Body of pancreas (tissue), 4 donors: ENCODE measurements at regions not wholly inside any gene's neighbourhood (a gene's known extent, or its start where the extent isn't known, plus 50 kb on each side); places are given as distances from the start of the nearest gene placed in this dataset.

ENCODE experiments used
- ATAC-seq: fragments of 150-250 bp; one replicate; pipeline ENCODE4 v1.9.1; 2016
- DNase-seq, 4 donors: peaks; one replicate each; pipeline ENCODE4 v3.0.0-alpha.2; 2019
- H3K27ac ChIP-seq, 4 donors: fragments of 200-600 bp; sonication (generic); 1 replicate in 3 of 4; 2 replicates in 1 of 4; pipeline versions ENCODE4 v1.5.1 to v1.6.1; 2016 to 2019; ENCODE audit warnings: mild to moderate bottlenecking in 1 of 4, mixed read lengths in 1 of 4, moderate library complexity in 1 of 4
- H3K27me3 ChIP-seq, 2 donors: fragments of 200-600 bp; sonication (generic); one replicate each; pipeline ENCODE4 v1.6.0; 2016; ENCODE audit warnings: mild to moderate bottlenecking in 1 of 2
- H3K36me3 ChIP-seq, 2 donors: fragments of 200-600 bp; sonication (generic); replicated peaks in 1 of 2; 2 replicates each; pipeline ENCODE4 v1.5.1; 2016; ENCODE audit warnings: low read depth in 2 of 2; ENCODE audit not compliant: insufficient read depth in 1 of 2
- H3K4me1 ChIP-seq: fragments of 200-600 bp; sonication (generic); one replicate; pipeline ENCODE4 v1.6.0; 2016
- H3K4me3 ChIP-seq, 2 donors: fragments of 200-600 bp; sonication (generic); 1 replicate in 1 of 2; 2 replicates in 1 of 2; pipeline ENCODE4 v1.5.1; 2016 to 2019
- H3K9me3 ChIP-seq, 3 donors: fragments of 200-600 bp; sonication (generic); 1 replicate in 2 of 3; 2 replicates in 1 of 3; pipeline ENCODE4 v1.5.1; 2016
- POLR2A ChIP-seq, 3 donors: fragments of 450-650 bp; IDR thresholded peaks; one replicate each; pipeline ENCODE4 v1.6.1; 2016; ENCODE audit warnings: antibody characterized with exemption in 3 of 3, mild to moderate bottlenecking in 2 of 3
- WGBS, 2 donors: methylation state at CpG; one replicate each; pipeline ENCODE4 v1.1.5; 2017; 5-methylcytosine and 5-hydroxymethylcytosine counted together
- intact Hi-C: fragments of 100-400 bp; cut with DNase I; formaldehyde crosslinking; loops from one replicate; pipeline ENCODE4 v1.15.1; 2023
- TF ChIP-seq, protein P1 (sequence below), 7 experiments: fragments of 450-650 bp in 4 of 7; fragments of 200-600 bp in 3 of 7; sonication (generic) in 3 of 7; IDR thresholded peaks; one replicate each; pipeline ENCODE4 v1.5.1; 2016 to 2019; ENCODE audit warnings: antibody characterized with exemption in 7 of 7

DNA sequence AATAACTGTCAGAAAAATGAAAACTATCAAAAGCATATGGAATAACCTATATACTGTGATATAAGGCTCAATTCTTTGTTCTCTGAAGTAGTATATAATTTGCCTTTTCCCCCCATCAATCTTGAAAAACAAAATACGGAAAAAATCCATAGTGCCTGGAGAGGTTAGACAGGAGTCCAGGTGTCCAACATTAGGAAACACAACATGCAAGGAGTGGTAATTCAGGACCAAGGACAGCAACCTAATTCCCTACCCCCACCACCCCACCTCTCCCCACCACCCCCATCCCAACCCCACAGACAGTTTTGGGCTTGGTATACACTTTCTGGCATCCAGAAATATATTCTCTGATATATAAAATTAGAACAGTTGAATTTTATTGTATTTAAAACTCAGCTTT is 55.1 kb upstream of the SLC25A26 start:
- Histone ChIP-seq H3K27me3 (no peaks in the 10 kb centered on the region), H3K4me1 (no peaks in the 10 kb centered on the region), H3K36me3 (no peaks in the 10 kb centered on the region), H3K27ac (no peak overlapping the region), H3K9me3 (no peaks in the 10 kb centered on the region), H3K4me3 (no peak overlapping the region)
- intact Hi-C loops: no loop called here
- TF ChIP-seq, protein P1, sequence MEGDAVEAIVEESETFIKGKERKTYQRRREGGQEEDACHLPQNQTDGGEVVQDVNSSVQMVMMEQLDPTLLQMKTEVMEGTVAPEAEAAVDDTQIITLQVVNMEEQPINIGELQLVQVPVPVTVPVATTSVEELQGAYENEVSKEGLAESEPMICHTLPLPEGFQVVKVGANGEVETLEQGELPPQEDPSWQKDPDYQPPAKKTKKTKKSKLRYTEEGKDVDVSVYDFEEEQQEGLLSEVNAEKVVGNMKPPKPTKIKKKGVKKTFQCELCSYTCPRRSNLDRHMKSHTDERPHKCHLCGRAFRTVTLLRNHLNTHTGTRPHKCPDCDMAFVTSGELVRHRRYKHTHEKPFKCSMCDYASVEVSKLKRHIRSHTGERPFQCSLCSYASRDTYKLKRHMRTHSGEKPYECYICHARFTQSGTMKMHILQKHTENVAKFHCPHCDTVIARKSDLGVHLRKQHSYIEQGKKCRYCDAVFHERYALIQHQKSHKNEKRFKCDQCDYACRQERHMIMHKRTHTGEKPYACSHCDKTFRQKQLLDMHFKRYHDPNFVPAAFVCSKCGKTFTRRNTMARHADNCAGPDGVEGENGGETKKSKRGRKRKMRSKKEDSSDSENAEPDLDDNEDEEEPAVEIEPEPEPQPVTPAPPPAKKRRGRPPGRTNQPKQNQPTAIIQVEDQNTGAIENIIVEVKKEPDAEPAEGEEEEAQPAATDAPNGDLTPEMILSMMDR (IDR thresholded peaks at IDR 0.05): no peak
- no peak for TF ChIP-seq POLR2A (IDR thresholded peaks at IDR 0.05)
- DNase-seq (no peak), ATAC-seq (no peak)
- WGBS, 2 donors: 41 to 46% methylated on average over 1 of the region's 1 CpG

DNA sequence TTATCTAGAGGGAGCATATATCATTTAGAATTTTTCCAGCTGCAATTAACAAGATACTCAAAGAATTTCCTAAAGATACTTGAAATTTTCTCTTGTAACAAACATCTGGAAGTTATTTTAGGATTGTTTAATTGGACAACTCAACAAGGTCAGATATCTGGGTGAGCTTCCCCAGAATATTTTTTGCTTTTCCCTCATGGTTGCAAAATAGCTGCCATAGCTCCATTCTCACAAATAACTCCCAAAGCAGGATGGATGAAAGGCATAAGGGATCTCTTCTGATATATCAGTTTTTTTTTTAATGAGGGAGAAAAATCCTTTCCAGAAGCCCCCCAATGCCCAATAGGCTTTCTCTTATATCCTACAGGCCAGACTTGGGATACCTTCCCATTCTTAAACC is 56.6 kb upstream of the SLC25A26 start:
- intact Hi-C loops: no loop called here
- Histone ChIP-seq H3K9me3 (no peaks in the 10 kb centered on the region), H3K27me3 (no peaks in the 10 kb centered on the region), H3K27ac (no peak overlapping the region), H3K4me1 (no peaks in the 10 kb centered on the region), H3K4me3 (no peak overlapping the region), H3K36me3 (no peaks in the 10 kb centered on the region)
- DNase-seq (no peak), ATAC-seq (no peak)
- TF ChIP-seq POLR2A (IDR thresholded peaks at IDR 0.05): no peak
- TF ChIP-seq, protein P1 (IDR thresholded peaks at IDR 0.05): no peak

DNA sequence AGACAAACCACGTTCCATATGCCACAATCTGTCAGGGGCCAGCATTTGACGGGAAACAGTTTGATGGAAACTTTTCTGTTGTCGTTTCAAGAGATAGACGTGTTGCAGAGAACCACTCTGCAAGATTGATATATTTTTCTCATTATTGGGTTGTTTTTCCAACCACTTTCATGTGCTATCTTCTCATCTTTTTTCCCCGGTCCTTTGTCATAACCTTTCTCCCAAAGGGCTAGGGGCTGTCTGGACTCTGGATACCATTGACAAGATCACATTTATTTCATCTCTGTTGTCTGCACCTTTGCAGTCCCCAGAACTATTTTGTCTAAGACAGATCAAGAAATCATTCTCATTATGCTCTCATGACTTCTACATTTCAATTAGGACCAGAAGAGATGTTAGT is 57.6 kb upstream of the SLC25A26 start:
- WGBS, 2 donors: 79 to 87% methylated on average over 5 of the region's 5 CpGs
- DNase-seq (no peak), ATAC-seq (no peak)
- intact Hi-C loops: no loop called here
- no peaks in the 10 kb centered on the region for H3K36me3 ChIP-seq
- no peaks in the 10 kb centered on the region for H3K27me3 ChIP-seq
- H3K4me3 ChIP-seq: no peak overlapping the region
- no peaks in the 10 kb centered on the region for H3K9me3 ChIP-seq
- no peak overlapping the region for H3K27ac ChIP-seq
- TF ChIP-seq, protein P1 (IDR thresholded peaks at IDR 0.05): no peak
- no peak for TF ChIP-seq POLR2A (IDR thresholded peaks at IDR 0.05)
- no peaks in the 10 kb centered on the region for H3K4me1 ChIP-seq

DNA sequence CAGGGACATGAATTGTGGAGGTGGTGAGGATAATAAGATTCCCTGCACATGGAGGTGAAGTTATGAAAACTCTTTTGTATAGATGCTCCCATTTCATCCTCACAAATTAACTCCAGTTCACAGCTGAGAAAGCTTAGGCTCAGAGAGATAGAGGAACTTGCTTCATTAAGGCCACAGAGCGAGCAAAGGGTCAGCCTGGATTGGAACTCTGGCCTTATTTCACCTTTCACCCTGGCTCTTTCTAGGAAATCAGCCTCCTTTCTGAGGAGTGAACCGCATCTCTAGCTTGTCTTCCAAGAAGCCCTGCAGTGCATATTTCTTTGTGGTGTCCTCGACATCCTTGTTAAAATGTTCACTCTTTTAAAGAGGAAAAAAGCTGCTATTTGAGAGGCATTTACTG is 58.0 kb upstream of the SLC25A26 start:
- intact Hi-C loops: no loop called here
- Histone ChIP-seq H3K36me3 (no peaks in the 10 kb centered on the region), H3K4me3 (no peak overlapping the region), H3K4me1 (no peaks in the 10 kb centered on the region), H3K27ac (no peak overlapping the region), H3K27me3 (no peaks in the 10 kb centered on the region), H3K9me3 (no peaks in the 10 kb centered on the region)
- no peak for ATAC-seq
- TF ChIP-seq, protein P1 (IDR thresholded peaks at IDR 0.05): no peak
- no peak for TF ChIP-seq POLR2A (IDR thresholded peaks at IDR 0.05)
- WGBS, 2 donors: 76 to 80% methylated on average over 3 of the region's 3 CpGs
- no peak for DNase-seq

DNA sequence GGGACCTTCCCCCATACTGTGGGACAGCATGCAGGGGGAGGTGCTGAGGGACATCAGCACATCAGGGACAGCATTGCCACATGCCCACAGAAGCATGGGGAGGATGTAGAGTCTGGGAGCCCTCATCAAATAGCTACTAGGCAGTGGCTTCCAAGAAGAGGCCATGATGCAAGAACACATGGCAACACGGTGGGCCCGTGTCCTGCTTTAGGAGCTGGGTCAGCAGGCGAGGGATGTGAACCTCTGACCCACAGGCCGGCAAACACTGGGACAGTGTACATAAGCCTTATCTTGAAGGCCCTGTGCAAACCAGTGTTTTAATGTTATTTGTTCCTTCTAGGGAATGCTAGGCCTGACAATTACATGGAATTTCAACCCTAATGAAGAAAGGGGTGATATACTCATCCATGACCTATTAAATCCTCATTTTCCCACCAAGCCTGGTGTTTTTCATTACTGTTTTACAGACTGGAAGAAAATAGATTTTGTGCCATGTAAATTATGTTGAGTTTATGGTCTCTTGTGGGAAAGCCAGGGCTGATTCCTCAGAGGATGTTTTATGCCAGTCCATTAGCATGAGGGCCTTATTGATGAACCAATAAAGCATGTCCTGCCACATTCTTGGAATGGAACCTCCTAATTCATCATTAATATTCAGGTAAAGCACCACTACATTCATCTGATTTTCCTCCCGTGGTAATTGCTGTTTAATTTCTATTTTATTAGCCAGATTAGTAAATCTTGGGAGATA is 61.7 kb upstream of the SLC25A26 start:
- DNase-seq (no peak), ATAC-seq (no peak)
- Histone ChIP-seq H3K36me3 (no peaks in the 10 kb centered on the region), H3K27ac (no peak overlapping the region), H3K4me1 (no peaks in the 10 kb centered on the region), H3K9me3 (no peaks in the 10 kb centered on the region), H3K4me3 (no peak overlapping the region), H3K27me3 (no peaks in the 10 kb centered on the region)
- intact Hi-C loops: no loop called here
- TF ChIP-seq, protein P1 (IDR thresholded peaks at IDR 0.05): no peak
- no peak for TF ChIP-seq POLR2A (IDR thresholded peaks at IDR 0.05)
- 48 to 61% methylated on average over 5 of the region's 5 CpGs for WGBS, 2 donors
